ENCODE measurements at regions not wholly inside any gene's neighbourhood (a gene's known extent, or its start where the extent isn't known, plus 50 kb on each side); places are given as distances from the start of the nearest gene placed in this dataset.

- TF ChIP-seq CTCF (IDR thresholded peaks at IDR 0.05) (no peak), POLR2A (IDR thresholded peaks at IDR 0.05) (no peak)
Observed at GRCh38 chr6:126526547-126526946, 186.6 kb downstream of the CENPW start.
